Skeletal muscle cell (primary cell): ENCODE measurements at regions not wholly inside any gene's neighbourhood (a gene's known extent, or its start where the extent isn't known, plus 50 kb on each side); places are given as distances from the start of the nearest gene placed in this dataset.
"Not testable (repeated sequence)": the region's sequence is repeated elsewhere in the genome, so short reads cannot be mapped to it uniquely, and the experiment has no call there.

Source experiments
- DNase-seq: peaks from one replicate; pipeline ENCODE4 v3.0.0-alpha.2; 2010; ENCODE audit warnings: low read depth
- H3K4me3 ChIP-seq: 2 replicates; pipeline ENCODE4 v1.5.1; 2011; ENCODE audit warnings: low read depth, mild to moderate bottlenecking, control low read depth, low read length, moderate library complexity

GRCh38 chr5:68071736-68072135 lies 143.8 kb upstream of the PIK3R1 start:
- H3K4me3 ChIP-seq = no peak overlapping the region
- DNase-seq = no peak

GRCh38 chr5:68071282-68071632 lies 144.3 kb upstream of the PIK3R1 start:
- H3K4me3 ChIP-seq = no peak overlapping the region
- DNase-seq = no peak

- no peak for DNase-seq
- no peak overlapping the region for H3K4me3 ChIP-seq
These were observed 144.8 kb upstream of the PIK3R1 start for GRCh38 chr5:68070591-68071281.

- H3K4me3 ChIP-seq = no peak overlapping the region
- no peak for DNase-seq
These were observed 147.5 kb upstream of the PIK3R1 start for GRCh38 chr5:68067976-68068603.

- no peak overlapping the region for H3K4me3 ChIP-seq
- no peak for DNase-seq
These were observed 148.3 kb upstream of the PIK3R1 start for GRCh38 chr5:68067291-68067690.

GRCh38 chr5:68066277-68066955 lies 149.1 kb upstream of the PIK3R1 start:
- no peak for DNase-seq
- no peak overlapping the region for H3K4me3 ChIP-seq

- H3K4me3 ChIP-seq, DNase-seq: not testable (repeated sequence)
These were observed 150.2 kb upstream of the PIK3R1 start for GRCh38 chr5:68065321-68065720.

GRCh38 chr5:68060382-68060781 lies 155.2 kb upstream of the PIK3R1 start:
- no peak for DNase-seq
- no peak overlapping the region for H3K4me3 ChIP-seq

GRCh38 chr5:68057191-68057590 lies 158.4 kb upstream of the PIK3R1 start:
- DNase-seq = no peak
- H3K4me3 ChIP-seq = no peak overlapping the region

GRCh38 chr5:68055686-68056085 lies 159.9 kb upstream of the PIK3R1 start:
- no peak overlapping the region for H3K4me3 ChIP-seq
- no peak for DNase-seq

- DNase-seq = no peak
- no peak overlapping the region for H3K4me3 ChIP-seq
These were observed 160.9 kb upstream of the PIK3R1 start for GRCh38 chr5:68054638-68055037.

- DNase-seq = no peak
These were observed 162.4 kb upstream of the PIK3R1 start for GRCh38 chr5:68053202-68053601.

GRCh38 chr5:68049053-68049713 lies 166.4 kb upstream of the PIK3R1 start:
- no peak overlapping the region for H3K4me3 ChIP-seq

More at GRCh38 chr5:68053202-68053601, 162.4 kb upstream of the PIK3R1 start:
- no peak overlapping the region for H3K4me3 ChIP-seq

GRCh38 chr5:68048516-68048915 lies 167.0 kb upstream of the PIK3R1 start:
- H3K4me3 ChIP-seq = no peak overlapping the region
- DNase-seq = no peak

More at GRCh38 chr5:68049053-68049713, 166.4 kb upstream of the PIK3R1 start:
- DNase-seq = no peak

- DNase-seq, H3K4me3 ChIP-seq: not testable (repeated sequence)
These were observed 167.5 kb upstream of the PIK3R1 start for GRCh38 chr5:68048054-68048453.

GRCh38 chr5:68047035-68047434 lies 168.5 kb upstream of the PIK3R1 start:
- peak; percentile 64 for DNase-seq
- no peak overlapping the region for H3K4me3 ChIP-seq

- no peak overlapping the region for H3K4me3 ChIP-seq
These were observed 169.1 kb upstream of the PIK3R1 start for GRCh38 chr5:68046445-68046844.

GRCh38 chr5:68041293-68041692 lies 174.3 kb upstream of the PIK3R1 start:
- DNase-seq = no peak
- no peak overlapping the region for H3K4me3 ChIP-seq

More at GRCh38 chr5:68046445-68046844, 169.1 kb upstream of the PIK3R1 start:
- DNase-seq = peak; percentile 98

GRCh38 chr5:68037546-68037945 lies 178.0 kb upstream of the PIK3R1 start:
- DNase-seq = no peak
- H3K4me3 ChIP-seq = no peak overlapping the region

- no peak overlapping the region for H3K4me3 ChIP-seq
- no peak for DNase-seq
These were observed 181.5 kb upstream of the PIK3R1 start for GRCh38 chr5:68033961-68034571.
